ENCODE measurements at regions not wholly inside any gene's neighbourhood (a gene's known extent, or its start where the extent isn't known, plus 50 kb on each side); places are given as distances from the start of the nearest gene placed in this dataset.
"Not testable (repeated sequence)": the region's sequence is repeated elsewhere in the genome, so short reads cannot be mapped to it uniquely, and the experiment has no call there.

- DNase-seq, result no peak
These were observed 612.3 kb downstream of the KCNH5 start for GRCh38 chr14:62432955-62433354.

- no peak for DNase-seq
These were observed 609.0 kb downstream of the KCNH5 start for GRCh38 chr14:62436261-62436660.

DNA sequence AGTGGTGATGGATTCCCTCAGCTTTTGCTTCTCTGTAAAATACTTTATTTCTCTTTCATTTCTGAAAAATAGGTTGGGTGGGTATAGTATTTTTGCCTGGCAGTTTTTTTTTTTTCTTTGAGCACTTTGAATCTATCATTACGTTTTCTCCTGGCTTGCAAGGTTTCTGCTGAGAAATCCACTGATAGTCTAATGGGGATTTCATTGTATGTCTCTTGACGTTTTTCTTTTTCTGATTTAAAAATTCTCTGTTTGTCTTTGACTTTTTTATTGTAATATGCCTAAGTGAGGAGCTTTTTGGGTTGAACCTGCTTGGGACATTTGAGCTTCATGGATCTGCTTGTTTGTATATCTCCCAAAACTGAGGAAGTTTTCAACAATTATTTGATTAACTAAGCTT lies 606.0 kb downstream of the KCNH5 start:
- DNase-seq, result no peak

GRCh38 chr14:62443796-62444195 lies 601.5 kb downstream of the KCNH5 start:
- no peak for DNase-seq

DNA sequence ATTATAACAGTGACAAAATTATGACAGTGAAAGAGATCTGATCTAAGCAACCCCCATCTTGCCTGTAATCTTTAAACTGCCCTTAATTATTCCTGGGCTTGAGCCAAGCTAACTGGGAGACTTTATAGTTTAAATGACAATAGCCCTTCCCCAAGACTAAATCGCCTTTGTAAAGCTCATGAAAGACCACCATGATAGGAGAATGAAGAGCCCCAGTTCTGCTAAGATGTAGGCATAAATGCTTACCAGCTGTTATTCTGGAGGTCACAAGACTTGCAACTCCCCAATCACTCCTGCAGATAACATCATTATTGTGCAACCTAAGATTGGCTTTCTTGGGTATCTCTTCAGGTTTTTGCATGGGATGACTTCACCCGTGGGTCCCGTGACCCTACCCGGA lies 599.7 kb downstream of the KCNH5 start:
- DNase-seq, result no peak

DNA sequence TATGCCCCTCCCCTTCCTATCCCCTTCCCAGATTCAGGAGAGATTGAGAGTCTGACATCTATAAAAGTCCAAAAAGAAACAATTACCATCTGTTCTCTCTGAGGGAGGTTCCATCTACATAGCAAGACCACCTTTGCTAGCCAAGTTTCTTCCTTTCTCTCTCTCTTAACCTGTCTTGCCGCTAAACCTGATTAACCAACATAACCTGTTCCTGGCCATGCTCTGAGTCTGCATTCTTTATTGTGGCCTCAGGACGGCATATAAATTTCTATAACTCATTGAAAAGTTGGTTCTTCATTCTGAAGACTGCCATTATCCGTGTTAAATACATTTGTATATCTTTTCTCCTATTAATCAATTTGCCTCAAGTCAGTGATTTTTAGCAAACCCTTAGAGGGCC lies 594.0 kb downstream of the KCNH5 start:
- no peak for DNase-seq

GRCh38 chr14:62453226-62453625 lies 592.0 kb downstream of the KCNH5 start:
- no peak for DNase-seq

- no peak for DNase-seq
These were observed 589.8 kb downstream of the KCNH5 start for GRCh38 chr14:62455446-62455845.

DNA sequence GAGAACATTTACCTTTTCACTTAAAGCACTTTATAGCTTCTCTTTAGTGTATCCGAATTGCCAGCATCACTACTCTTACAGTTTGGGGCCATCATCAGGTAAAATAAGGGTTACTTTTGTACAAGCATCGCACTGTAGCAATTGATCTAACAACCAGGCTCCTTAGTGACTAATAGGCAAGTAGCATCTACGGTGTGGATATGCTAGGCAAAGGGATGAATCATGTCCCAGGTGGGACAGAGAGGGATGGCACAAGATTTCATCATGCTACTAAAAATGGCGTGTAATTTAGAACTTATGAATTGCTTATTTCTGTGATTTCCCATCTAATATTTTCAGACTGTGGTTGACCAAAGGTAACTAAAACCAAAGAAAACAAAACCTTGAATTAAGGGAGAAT lies 582.3 kb downstream of the KCNH5 start:
- DNase-seq, result no peak

DNA sequence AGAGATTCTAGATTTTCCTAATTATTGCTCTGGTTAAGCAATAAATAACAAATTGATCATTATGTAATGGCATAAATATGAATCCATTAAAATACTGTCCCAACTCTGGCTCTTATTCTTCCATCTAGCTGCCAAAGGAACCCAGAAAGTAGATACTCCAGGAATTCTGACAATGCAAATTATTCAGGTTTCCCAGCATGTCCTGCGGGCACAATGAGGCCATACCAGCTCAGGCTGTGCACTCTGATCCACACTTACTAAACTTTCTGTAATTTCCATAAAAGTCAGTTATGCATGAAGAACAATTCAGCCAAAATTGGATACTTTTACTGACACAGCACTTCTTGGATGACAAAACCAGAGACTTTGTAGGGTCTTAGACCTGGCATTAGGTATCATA lies 576.3 kb downstream of the KCNH5 start:
- DNase-seq, result no peak

- no peak for DNase-seq
These were observed 574.3 kb downstream of the KCNH5 start for GRCh38 chr14:62470935-62471334.

DNA sequence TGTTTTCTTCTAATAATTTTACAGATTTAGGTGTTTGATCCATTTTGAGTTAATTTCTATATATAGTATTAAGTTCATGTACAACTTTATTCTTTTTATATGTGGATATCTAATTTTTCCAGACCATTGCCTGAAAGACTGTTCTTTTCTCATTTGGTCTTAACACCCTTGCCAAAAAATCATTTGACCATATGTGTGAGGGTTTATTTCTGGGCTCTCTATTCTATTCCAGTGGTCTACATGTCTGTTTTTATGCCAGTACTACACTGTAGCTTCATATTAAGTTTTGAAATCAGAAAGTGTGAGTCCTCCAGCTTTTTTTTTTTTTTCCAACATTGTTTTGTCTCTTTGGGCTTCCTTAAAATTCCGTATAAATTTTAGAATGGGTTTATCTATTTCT lies 554.1 kb downstream of the KCNH5 start:
- no peak for DNase-seq

GRCh38 chr14:62497708-62498107 lies 547.5 kb downstream of the KCNH5 start:
- no peak for DNase-seq

DNA sequence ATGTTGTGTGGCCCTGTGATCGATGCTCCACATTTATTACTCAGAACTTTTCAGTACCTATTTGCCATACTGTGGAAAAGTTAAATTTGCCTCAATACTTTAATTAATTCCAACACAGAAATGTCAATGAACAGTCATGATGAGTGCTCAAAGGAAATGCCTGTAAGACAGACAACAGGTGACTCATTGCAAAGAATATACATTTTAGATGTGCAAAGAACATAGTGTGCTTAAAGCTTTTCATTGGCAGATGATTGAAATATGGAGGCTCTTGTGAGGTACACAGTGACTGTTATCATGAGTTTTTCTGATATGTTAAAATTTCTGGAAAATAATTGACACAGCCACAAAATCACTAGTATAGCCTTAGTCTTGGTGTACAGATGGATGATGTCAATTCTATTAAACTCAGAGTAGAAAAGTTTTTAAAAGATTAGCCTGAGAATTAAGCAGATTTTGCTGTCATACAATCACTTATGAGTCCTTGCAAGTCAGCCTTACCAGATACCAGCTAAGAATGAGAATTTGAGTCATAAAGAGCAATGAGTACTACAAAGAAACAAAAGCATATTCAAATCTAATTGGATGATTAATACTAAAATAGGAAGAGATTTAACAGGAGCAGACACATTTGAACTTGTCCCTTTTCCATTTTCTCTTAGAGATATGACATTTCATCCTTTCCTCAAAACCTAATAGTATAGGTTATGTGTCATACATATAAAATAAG lies 544.1 kb downstream of the KCNH5 start:
- DNase-seq, result no peak

DNA sequence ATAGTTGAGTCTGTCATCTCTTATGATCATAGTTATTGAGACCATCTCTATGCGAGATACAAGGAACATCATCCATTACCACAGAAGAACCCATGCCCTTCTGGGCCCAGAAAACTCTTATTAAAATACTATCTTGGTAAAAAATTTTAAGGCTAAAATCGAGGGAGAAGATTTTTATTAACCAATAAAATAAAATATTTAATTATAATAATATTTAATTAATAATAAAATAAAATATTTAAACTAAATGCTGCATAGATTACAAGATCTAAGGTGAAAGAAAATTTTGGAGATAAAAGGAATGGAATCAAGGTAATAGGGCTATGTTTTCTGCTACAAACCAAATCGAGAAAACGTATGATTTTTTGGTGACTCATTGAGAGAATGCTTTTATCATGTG lies 540.2 kb downstream of the KCNH5 start:
- no peak for DNase-seq

DNA sequence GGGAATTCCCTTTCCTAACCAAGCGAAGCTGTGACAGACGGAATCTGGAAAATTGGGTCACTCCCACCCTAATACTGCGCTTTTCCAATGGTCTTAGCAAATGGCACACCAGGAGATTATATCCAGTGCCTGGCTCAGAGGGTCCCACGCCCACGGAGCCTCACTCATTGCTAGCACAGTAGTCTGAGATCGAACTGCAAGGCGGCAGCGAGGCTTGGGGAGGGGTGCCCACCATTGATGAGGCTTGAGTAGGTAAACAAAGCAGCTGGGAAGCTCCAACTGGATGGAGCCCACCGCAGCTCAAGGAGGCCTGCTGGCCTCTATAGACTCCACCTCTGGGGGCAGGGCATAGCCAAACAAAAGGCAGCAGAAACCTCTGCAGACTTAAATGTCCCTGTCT lies 523.9 kb downstream of the KCNH5 start:
- not testable (repeated sequence) for DNase-seq

GRCh38 chr14:62528296-62528695 lies 517.0 kb downstream of the KCNH5 start:
- no peak for DNase-seq

GRCh38 chr14:62532181-62532580 lies 513.1 kb downstream of the KCNH5 start:
- DNase-seq, result no peak

GRCh38 chr14:62546862-62547474 lies 498.3 kb downstream of the KCNH5 start:
- no peak for DNase-seq

- DNase-seq, result no peak
These were observed 487.8 kb downstream of the KCNH5 start for GRCh38 chr14:62557416-62557815.

- no peak for DNase-seq
These were observed 486.8 kb downstream of the KCNH5 start for GRCh38 chr14:62558451-62558850.

GRCh38 chr14:62585247-62585646 lies 460.0 kb downstream of the KCNH5 start:
- DNase-seq, result no peak

- no peak for DNase-seq
These were observed 452.4 kb downstream of the KCNH5 start for GRCh38 chr14:62592877-62593276.

- no peak for DNase-seq
These were observed 448.1 kb downstream of the KCNH5 start for GRCh38 chr14:62597143-62597542.

Data from activated gamma-delta T cell (primary cell).